ENCODE measurements at regions not wholly inside any gene's neighbourhood (a gene's known extent, or its start where the extent isn't known, plus 50 kb on each side); places are given as distances from the start of the nearest gene placed in this dataset.

DNA sequence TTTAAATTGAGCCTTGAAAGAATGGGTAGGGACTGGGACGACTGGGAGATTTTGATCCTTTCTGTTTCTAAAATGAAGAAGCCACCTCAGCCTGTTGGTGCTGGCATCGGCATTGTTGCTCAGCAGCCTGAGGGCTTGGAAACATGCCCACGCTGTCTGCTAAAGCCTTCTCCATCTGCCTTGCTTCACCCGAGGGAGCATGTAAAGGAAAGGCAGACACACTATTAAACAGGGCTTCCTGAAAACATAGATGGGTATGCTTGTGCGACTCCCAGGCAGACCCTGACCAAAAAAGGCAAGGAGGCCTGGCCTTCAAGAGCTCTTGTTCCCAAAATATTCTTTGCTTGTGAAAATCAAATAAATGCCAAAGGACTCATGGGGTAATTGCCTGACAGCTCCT, 84.2 kb upstream of the SLC4A7 start:
- H3K36me3 ChIP-seq (ENCODE audit: control insufficient read depth in 4 of 4, insufficient read depth in 3 of 4, low read depth in 1 of 4, low read length in 3 of 4), result no peaks in the 10 kb centered on the region
- TF ChIP-seq RAD21 (IDR thresholded peaks at IDR 0.05) (no peak), GABPA (IDR thresholded peaks at IDR 0.05 in 1 of 2, conservative IDR thresholded peaks at IDR 0.05 in 1 of 2) (no peak), FOXA2 (IDR thresholded peaks at IDR 0.05) (no peak), ATF3 (IDR thresholded peaks at IDR 0.05) (no peak), CTCF (IDR thresholded peaks at IDR 0.05; ENCODE audit: low read depth, low read length, missing input control) (no peak), NR2F2 (IDR thresholded peaks at IDR 0.05) (no peak), FOXA1 (IDR thresholded peaks at IDR 0.05) (no peak), TAF1 (conservative IDR thresholded peaks at IDR 0.05) (no peak)
- TF ChIP-seq, protein P1, sequence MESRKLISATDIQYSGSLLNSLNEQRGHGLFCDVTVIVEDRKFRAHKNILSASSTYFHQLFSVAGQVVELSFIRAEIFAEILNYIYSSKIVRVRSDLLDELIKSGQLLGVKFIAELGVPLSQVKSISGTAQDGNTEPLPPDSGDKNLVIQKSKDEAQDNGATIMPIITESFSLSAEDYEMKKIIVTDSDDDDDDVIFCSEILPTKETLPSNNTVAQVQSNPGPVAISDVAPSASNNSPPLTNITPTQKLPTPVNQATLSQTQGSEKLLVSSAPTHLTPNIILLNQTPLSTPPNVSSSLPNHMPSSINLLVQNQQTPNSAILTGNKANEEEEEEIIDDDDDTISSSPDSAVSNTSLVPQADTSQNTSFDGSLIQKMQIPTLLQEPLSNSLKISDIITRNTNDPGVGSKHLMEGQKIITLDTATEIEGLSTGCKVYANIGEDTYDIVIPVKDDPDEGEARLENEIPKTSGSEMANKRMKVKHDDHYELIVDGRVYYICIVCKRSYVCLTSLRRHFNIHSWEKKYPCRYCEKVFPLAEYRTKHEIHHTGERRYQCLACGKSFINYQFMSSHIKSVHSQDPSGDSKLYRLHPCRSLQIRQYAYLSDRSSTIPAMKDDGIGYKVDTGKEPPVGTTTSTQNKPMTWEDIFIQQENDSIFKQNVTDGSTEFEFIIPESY (IDR thresholded peaks at IDR 0.05), result no peak
- H3K9ac ChIP-seq (ENCODE audit: low read depth in 1 of 2, low read length in 2 of 2), result no peak overlapping the region
- no peaks in the 10 kb centered on the region for H3K4me1 ChIP-seq (ENCODE audit: control insufficient read depth in 4 of 4, insufficient read depth in 4 of 4, low read length in 3 of 4)
- H3K27me3 ChIP-seq (ENCODE audit: control insufficient read depth in 4 of 4, insufficient read depth in 4 of 4, low read length in 3 of 4), result no peaks in the 10 kb centered on the region
- no peak overlapping the region for H3K4me3 ChIP-seq (ENCODE audit: low read depth in 1 of 3, low read length in 3 of 3)
- DNase-seq (ENCODE audit: low spot score), result no peak
- no peak overlapping the region for H3K27ac ChIP-seq (ENCODE audit: low read depth in 1 of 2, low read length in 2 of 2)
- H3K9me3 ChIP-seq (ENCODE audit: control insufficient read depth in 4 of 4, low read length in 3 of 4), result no peaks in the 10 kb centered on the region
- 69% methylated on average over 5 of the region's 5 CpGs for WGBS

- Histone ChIP-seq H3K4me1 (ENCODE audit: control insufficient read depth in 4 of 4, insufficient read depth in 4 of 4, low read length in 3 of 4) (no peaks in the 10 kb centered on the region), H3K9ac (ENCODE audit: low read depth in 1 of 2, low read length in 2 of 2) (no peak overlapping the region), H3K9me3 (ENCODE audit: control insufficient read depth in 4 of 4, low read length in 3 of 4) (no peaks in the 10 kb centered on the region), H3K4me3 (ENCODE audit: low read depth in 1 of 3, low read length in 3 of 3) (no peak overlapping the region), H3K36me3 (ENCODE audit: control insufficient read depth in 4 of 4, insufficient read depth in 3 of 4, low read depth in 1 of 4, low read length in 3 of 4) (no peaks in the 10 kb centered on the region), H3K27me3 (ENCODE audit: control insufficient read depth in 4 of 4, insufficient read depth in 4 of 4, low read length in 3 of 4) (no peaks in the 10 kb centered on the region), H3K27ac (ENCODE audit: low read depth in 1 of 2, low read length in 2 of 2) (no peak overlapping the region)
- TF ChIP-seq TAF1 (conservative IDR thresholded peaks at IDR 0.05) (no peak), GABPA (IDR thresholded peaks at IDR 0.05 in 1 of 2, conservative IDR thresholded peaks at IDR 0.05 in 1 of 2) (no peak), FOXA2 (IDR thresholded peaks at IDR 0.05) (no peak), MAX (IDR thresholded peaks at IDR 0.05) (no peak), CTCF (IDR thresholded peaks at IDR 0.05; ENCODE audit: low read depth, low read length, missing input control) (no peak), ATF3 (IDR thresholded peaks at IDR 0.05) (no peak), REST (IDR thresholded peaks at IDR 0.05) (no peak), SP1 (IDR thresholded peaks at IDR 0.05) (no peak), HNF4A (conservative IDR thresholded peaks at IDR 0.05) (no peak), FOXA1 (IDR thresholded peaks at IDR 0.05) (no peak), RAD21 (IDR thresholded peaks at IDR 0.05) (no peak), JUND (IDR thresholded peaks at IDR 0.05) (no peak), NR2F2 (IDR thresholded peaks at IDR 0.05) (no peak), HNF4G (IDR thresholded peaks at IDR 0.05) (no peak)
- 86% methylated on average over 1 of the region's 1 CpG for WGBS
- no peak for DNase-seq (ENCODE audit: low spot score)
Measured at GRCh38 chr3:27567251-27567650, 83.1 kb upstream of the SLC4A7 start.

Measured in liver (tissue), 8 donors.